Stomach (tissue), 4 donors: ENCODE measurements at regions not wholly inside any gene's neighbourhood (a gene's known extent, or its start where the extent isn't known, plus 50 kb on each side); places are given as distances from the start of the nearest gene placed in this dataset.

Source experiments
- CTCF ChIP-seq, 7 experiments: fragments of 450-650 bp in 4 of 7; fragments of 200-600 bp in 3 of 7; sonication (generic) in 3 of 7; IDR thresholded peaks; one replicate each; pipeline ENCODE4 v1.5.1; 2016 to 2019; ENCODE audit warnings: antibody characterized with exemption in 7 of 7, control low read depth in 2 of 7, mild to moderate bottlenecking in 1 of 7
- EP300 ChIP-seq: sonication (generic); formaldehyde crosslinking; IDR thresholded peaks from one replicate; pipeline ENCODE4 v1.6.1; 2017; ENCODE audit warnings: antibody characterized with exemption
- POLR2A ChIP-seq, 4 donors: fragments of 450-650 bp; IDR thresholded peaks; one replicate each; pipeline ENCODE4 v1.6.1; 2016; ENCODE audit warnings: antibody characterized with exemption in 4 of 4, control low read depth in 2 of 4, mild to moderate bottlenecking in 1 of 4, moderate library complexity in 1 of 4

DNA sequence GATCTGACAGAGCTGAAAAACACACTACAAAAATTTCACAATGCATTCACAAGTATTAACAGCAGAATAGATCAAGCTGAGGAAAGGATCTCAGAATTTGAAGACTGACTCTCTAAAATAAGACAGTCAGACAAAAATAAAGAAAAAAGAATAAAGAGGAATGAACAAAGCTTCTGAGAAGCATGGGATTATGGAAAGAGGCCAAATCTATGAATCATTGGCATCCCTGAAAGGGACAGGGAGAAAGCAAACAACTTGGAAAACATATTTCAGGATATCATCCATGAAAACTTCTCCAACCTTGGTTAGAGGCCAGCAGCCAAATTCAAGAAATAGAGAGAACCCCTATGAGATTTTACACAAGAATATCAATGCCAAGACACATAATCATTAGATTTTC, 804.8 kb upstream of the IGFBP3 start:
- TF ChIP-seq CTCF (IDR thresholded peaks at IDR 0.05), result no peak
- no peak for TF ChIP-seq POLR2A (IDR thresholded peaks at IDR 0.05)
- no peak for TF ChIP-seq EP300
